ENCODE measurements at regions not wholly inside any gene's neighbourhood (a gene's known extent, or its start where the extent isn't known, plus 50 kb on each side); places are given as distances from the start of the nearest gene placed in this dataset.

DNA sequence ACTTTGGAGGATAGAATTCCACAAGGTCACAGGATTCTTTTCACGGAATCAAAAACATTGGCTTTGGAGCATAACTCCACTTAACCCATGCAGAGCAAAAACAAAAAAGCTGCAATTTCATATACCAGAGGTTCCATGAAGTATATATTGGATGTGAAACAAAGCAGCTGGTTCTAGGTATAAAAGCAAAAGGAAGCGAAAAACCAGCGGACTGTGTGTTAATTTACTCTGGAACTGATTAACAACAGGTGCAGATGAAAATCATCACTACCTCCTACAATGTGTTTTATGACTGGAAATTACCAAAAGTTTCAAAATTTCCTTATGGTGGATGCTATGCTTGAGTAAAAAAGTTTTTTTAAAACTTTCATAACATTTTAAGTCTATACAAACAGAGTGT lies 54.4 kb upstream of the LINC00305 start:
- TF ChIP-seq EZH2 (IDR thresholded peaks at IDR 0.05; ENCODE audit: insufficient read depth, poor library complexity, severe bottlenecking) (no peak), EZH2phosphoT487 (IDR thresholded peaks at IDR 0.05; ENCODE audit: insufficient read depth, low read depth) (no peak)

All from GM23248 (cell line).